KOPT-K1 (cell line): ENCODE measurements at regions not wholly inside any gene's neighbourhood (a gene's known extent, or its start where the extent isn't known, plus 50 kb on each side); places are given as distances from the start of the nearest gene placed in this dataset.

Source experiments
- H3K27ac ChIP-seq: fragments of 200-600 bp; sonication (generic); 2 replicates; pipeline ENCODE4 v1.5.1; 2016; ENCODE audit warnings: antibody characterized with exemption, mild to moderate bottlenecking, low read depth, low read length; ENCODE audit not compliant: poor library complexity, severe bottlenecking
- H3K36me3 ChIP-seq: fragments of 200-600 bp; sonication (generic); 2 replicates; pipeline ENCODE4 v1.5.1; 2017; ENCODE audit warnings: antibody characterized with exemption, mild to moderate bottlenecking, low read length, moderate library complexity; ENCODE audit not compliant: insufficient read depth
- H3K9me3 ChIP-seq: fragments of 200-600 bp; sonication (generic); 2 replicates; pipeline ENCODE4 v1.5.1; 2017; ENCODE audit warnings: antibody characterized with exemption, low read length, mild to moderate bottlenecking; ENCODE audit not compliant: insufficient read depth, poor library complexity, severe bottlenecking

- no peaks in the 10 kb centered on the region for H3K9me3 ChIP-seq
- no peak overlapping the region for H3K27ac ChIP-seq
- H3K36me3 ChIP-seq: no peaks in the 10 kb centered on the region
Observed at GRCh38 chr21:22258821-22259220, 1260.6 kb downstream of the NCAM2 start.

- no peak overlapping the region for H3K27ac ChIP-seq
- H3K9me3 ChIP-seq: no peaks in the 10 kb centered on the region
- no peaks in the 10 kb centered on the region for H3K36me3 ChIP-seq
Observed at GRCh38 chr21:22260274-22260673, 1262.1 kb downstream of the NCAM2 start.

GRCh38 chr21:22263890-22264289 is 1265.7 kb downstream of the NCAM2 start:
- Histone ChIP-seq H3K36me3 (no peaks in the 10 kb centered on the region), H3K27ac (no peak overlapping the region), H3K9me3 (no peaks in the 10 kb centered on the region)

GRCh38 chr21:22277341-22277740 is 1279.1 kb downstream of the NCAM2 start:
- H3K9me3 ChIP-seq: no peaks in the 10 kb centered on the region
- H3K36me3 ChIP-seq: no peaks in the 10 kb centered on the region
- no peak overlapping the region for H3K27ac ChIP-seq

GRCh38 chr21:22278366-22278765 is 1280.2 kb downstream of the NCAM2 start:
- Histone ChIP-seq H3K9me3 (no peaks in the 10 kb centered on the region), H3K36me3 (no peaks in the 10 kb centered on the region), H3K27ac (no peak overlapping the region)

GRCh38 chr21:22280851-22281250 is 1282.6 kb downstream of the NCAM2 start:
- Histone ChIP-seq H3K36me3 (no peaks in the 10 kb centered on the region), H3K27ac (no peak overlapping the region)

DNA sequence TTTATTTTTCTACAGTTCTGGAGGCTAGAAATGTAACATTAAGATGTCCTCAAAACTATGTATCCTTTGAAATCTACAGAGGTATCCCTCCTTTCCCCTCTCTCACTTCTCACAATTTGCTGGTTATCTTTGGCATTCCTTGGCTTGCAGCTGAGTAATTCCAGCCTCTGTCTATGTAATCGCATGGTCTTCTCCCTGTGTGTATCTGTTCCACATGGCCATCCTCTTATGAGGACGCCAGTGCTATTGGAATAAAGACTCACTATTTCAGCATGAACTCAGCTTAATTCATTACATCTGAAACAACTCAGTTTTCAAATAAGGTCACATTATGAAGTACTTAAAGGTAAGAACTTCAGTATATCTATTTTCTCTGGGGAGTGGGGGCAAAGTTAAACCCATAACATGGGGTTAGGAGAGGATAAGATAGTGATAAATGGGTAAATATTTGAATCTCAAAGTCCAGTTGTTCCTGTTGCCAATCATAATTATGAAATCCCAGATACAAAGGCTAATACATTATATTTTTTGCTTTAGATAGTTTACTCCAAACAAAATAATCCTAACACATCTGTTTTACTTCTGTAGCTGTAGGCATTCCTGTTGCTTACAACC is 1290.8 kb downstream of the NCAM2 start:
- H3K36me3 ChIP-seq: no peaks in the 10 kb centered on the region
- no peak overlapping the region for H3K27ac ChIP-seq
- no peaks in the 10 kb centered on the region for H3K9me3 ChIP-seq

More at GRCh38 chr21:22280851-22281250, 1282.6 kb downstream of the NCAM2 start:
- no peaks in the 10 kb centered on the region for H3K9me3 ChIP-seq

- Histone ChIP-seq H3K36me3 (no peaks in the 10 kb centered on the region), H3K9me3 (no peaks in the 10 kb centered on the region), H3K27ac (no peak overlapping the region)
Observed at GRCh38 chr21:22292144-22292543, 1293.9 kb downstream of the NCAM2 start.

DNA sequence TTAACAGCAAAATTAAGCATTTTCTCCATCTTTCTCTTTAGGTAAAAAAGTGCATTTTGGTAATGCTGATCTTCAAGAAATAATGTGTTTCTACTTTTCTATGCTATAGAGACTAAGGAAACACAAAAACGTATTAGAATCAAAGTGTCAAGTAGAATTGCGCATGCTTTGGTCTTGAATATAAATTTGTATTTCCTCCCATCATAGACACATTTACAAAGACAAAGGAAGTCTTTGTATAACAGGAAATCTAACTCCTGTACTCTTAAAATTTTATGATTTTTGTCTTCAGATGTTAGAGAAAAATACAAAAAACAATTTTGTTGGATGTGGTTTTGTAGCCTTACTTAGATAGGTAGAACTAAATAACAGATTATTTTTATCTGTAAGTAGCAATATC is 1299.4 kb downstream of the NCAM2 start:
- Histone ChIP-seq H3K36me3 (no peaks in the 10 kb centered on the region), H3K9me3 (no peaks in the 10 kb centered on the region), H3K27ac (no peak overlapping the region)

GRCh38 chr21:22311741-22312462 is 1313.7 kb downstream of the NCAM2 start:
- Histone ChIP-seq H3K9me3 (no peaks in the 10 kb centered on the region), H3K27ac (no peak overlapping the region), H3K36me3 (no peaks in the 10 kb centered on the region)

DNA sequence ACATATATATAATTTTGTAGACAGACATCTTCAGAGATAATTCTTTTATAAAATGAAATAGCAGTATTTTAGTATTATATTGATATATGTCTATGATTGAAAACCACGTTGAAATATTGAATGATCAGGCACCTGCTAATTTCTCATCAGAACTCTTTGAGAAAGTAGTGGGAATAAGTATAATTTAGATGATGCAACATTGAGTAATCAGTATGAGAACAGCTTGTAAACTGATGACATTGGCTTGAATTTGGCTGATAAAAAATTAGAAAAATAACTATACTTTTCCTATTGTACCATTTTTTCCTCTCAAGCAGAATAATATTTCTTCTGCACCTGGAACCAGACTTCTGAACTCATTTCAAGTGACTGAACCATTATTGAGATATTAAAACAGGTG is 1316.8 kb downstream of the NCAM2 start:
- no peak overlapping the region for H3K27ac ChIP-seq
- no peaks in the 10 kb centered on the region for H3K36me3 ChIP-seq
- no peaks in the 10 kb centered on the region for H3K9me3 ChIP-seq

DNA sequence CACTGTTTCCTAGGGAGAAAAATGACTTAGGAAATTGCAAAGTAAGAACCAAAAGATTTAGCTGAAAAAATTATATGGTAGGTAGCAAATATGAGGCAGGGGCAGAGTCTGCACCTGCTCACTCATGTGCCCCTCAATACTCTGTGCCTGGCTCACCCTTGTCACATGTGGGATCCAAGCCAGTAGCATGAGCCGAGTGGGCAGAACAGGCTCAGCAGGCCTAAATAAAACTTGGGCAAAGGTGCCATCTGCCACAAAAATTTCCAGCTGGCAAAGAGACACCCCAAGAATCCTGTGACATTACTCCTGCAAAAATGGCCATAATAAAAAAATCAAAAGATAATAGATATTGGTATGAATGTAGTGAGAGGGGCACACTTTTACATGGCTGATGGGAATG is 1321.2 kb downstream of the NCAM2 start:
- Histone ChIP-seq H3K36me3 (no peaks in the 10 kb centered on the region), H3K9me3 (no peaks in the 10 kb centered on the region), H3K27ac (no peak overlapping the region)

GRCh38 chr21:22342889-22343288 is 1344.7 kb downstream of the NCAM2 start:
- H3K36me3 ChIP-seq: no peaks in the 10 kb centered on the region
- H3K9me3 ChIP-seq: no peaks in the 10 kb centered on the region
- no peak overlapping the region for H3K27ac ChIP-seq

DNA sequence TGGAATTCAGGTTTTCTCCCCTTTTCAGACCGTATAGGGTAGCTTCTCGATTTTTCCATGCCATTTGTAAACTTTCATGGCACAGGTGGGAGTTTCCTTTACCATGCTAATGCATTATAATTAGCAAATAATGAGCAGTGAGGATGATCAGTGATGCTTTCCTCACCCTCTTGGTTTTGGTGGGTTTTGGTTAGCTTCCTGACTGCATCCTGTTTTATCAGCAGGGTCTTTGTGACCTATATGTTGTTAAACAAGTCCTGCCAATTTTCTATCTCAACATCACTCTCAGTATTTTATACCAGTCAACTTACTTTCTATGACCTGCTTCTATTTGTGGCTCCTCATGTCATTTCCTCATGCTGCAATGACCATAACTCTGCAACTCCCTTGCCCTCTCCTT is 1345.1 kb downstream of the NCAM2 start:
- H3K36me3 ChIP-seq: no peaks in the 10 kb centered on the region
- H3K27ac ChIP-seq: no peak overlapping the region
- no peaks in the 10 kb centered on the region for H3K9me3 ChIP-seq

- Histone ChIP-seq H3K27ac (no peak overlapping the region), H3K9me3 (no peaks in the 10 kb centered on the region), H3K36me3 (no peaks in the 10 kb centered on the region)
Observed at GRCh38 chr21:22343721-22344120, 1345.5 kb downstream of the NCAM2 start.

DNA sequence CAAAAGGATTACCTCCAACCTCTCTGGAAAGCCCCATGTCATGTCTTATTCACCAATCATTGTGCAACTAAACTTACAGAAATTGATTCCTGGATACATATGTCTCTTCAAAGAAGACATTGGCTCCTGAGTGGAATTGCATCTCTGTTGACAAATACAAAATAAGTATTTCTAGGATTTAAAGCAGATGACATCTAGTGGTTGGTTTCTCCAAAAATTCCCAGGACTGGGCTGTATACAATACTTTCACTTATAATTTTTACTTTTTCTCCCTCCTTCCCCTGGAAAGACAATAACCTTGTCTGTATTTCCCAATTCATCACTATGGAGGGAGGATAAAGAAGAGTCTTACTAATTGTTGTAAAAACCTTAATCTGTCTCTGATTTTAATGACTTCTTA is 1347.4 kb downstream of the NCAM2 start:
- Histone ChIP-seq H3K27ac (no peak overlapping the region), H3K36me3 (no peaks in the 10 kb centered on the region), H3K9me3 (no peaks in the 10 kb centered on the region)
